Activated CD4-positive, alpha-beta T cell treated with anti-CD3 and anti-CD28 coated beads, Interleukin-2, amount 50 U/mL, for 16 hours (primary cell): ENCODE measurements at regions not wholly inside any gene's neighbourhood (a gene's known extent, or its start where the extent isn't known, plus 50 kb on each side); places are given as distances from the start of the nearest gene placed in this dataset.

Source experiments
- DNase-seq: peaks from one replicate; pipeline ENCODE4 v3.0.0-alpha.2; 2020

DNA sequence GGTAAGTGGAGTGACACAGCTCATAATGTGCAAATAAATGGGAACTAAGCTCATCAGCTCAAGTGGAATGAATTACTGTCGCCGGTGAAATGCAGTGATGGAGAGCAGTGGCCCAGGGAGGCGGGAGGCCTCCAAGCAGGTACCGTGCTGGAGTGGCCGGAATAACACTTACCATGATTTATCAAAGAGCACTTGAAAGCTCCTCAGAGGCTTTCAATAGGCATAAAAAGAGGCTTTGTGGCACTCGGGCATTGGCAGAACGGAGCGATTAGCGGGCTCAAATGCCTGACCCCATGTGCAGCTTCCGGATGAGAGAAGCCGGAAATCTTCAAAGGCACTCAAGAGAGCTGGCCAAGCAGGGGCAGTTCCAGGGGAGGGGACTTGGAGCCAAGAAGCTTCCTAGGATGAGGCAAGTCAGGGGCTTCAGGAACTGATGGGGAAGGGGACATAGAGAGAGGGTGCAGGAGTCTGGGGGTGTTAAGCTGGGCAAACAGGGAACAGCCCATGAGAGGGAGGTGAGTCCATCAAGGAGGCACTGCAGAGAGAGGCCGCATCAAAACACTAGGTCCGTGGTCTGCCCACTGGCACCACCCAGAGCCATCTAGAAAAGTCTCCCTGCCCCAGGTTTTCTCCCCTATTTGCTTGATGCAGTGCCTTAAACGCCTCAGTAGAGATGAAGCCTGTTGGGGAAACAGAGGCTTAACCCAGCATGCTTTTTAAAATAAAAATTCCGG lies 144.0 kb upstream of the IRX6 start:
- no peak for DNase-seq

DNA sequence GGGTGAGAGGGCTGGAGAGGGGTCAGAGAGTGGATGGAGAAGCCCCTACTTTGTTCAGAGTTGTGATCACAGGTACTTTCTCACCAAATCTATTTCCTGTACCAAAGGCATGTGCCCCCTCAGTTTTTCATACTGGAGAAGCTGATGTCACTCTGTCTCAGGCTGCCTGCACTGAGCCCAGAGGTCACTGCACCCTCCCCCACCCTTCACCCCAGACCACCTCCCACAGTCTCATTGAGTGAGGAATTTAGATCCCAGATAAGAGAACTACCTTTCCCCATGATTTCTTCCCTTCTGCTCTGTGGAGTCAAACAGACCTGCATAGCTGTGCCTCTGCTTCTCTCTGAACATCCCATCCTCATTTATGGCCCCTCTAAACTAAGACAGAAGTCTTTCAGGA lies 140.0 kb upstream of the IRX6 start:
- no peak for DNase-seq

DNA sequence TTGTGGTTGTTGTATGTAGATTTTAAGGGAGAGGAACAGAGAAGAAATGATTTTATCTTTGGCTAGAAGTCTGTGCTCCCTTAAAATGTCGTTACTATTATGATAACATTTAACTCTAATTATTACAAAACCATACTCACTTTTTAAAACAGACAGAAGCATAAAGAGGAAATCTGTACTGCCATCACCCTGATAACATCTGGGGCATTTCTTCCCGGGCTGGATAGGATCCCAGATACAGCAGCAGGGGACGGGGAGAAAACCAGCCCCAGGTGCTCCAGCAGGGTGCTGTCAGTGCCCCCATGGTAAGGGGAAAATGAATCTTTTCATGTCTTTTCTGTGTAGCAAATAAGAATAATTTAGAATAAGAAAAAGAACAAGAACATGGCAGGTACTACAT lies 139.4 kb upstream of the IRX6 start:
- DNase-seq: no peak

DNA sequence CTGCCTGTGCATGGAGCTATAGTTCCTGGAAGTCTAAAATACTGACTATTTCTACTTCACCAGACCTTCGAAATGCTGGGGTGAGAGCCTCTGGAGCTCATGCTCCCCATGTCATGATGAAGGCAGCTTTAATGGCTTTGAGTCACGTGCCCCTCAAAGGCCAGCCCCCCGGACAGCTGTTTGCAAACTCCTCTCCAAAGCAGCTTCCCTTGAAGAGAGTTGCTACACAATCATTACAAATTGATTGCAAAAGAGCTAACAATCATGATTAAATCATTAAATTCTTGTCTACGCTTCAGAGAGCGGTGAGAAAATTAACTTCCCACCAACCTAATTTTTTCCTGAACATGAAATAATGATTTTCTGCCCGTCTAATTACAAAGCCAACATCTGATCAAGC lies 134.8 kb upstream of the IRX6 start:
- no peak for DNase-seq

DNA sequence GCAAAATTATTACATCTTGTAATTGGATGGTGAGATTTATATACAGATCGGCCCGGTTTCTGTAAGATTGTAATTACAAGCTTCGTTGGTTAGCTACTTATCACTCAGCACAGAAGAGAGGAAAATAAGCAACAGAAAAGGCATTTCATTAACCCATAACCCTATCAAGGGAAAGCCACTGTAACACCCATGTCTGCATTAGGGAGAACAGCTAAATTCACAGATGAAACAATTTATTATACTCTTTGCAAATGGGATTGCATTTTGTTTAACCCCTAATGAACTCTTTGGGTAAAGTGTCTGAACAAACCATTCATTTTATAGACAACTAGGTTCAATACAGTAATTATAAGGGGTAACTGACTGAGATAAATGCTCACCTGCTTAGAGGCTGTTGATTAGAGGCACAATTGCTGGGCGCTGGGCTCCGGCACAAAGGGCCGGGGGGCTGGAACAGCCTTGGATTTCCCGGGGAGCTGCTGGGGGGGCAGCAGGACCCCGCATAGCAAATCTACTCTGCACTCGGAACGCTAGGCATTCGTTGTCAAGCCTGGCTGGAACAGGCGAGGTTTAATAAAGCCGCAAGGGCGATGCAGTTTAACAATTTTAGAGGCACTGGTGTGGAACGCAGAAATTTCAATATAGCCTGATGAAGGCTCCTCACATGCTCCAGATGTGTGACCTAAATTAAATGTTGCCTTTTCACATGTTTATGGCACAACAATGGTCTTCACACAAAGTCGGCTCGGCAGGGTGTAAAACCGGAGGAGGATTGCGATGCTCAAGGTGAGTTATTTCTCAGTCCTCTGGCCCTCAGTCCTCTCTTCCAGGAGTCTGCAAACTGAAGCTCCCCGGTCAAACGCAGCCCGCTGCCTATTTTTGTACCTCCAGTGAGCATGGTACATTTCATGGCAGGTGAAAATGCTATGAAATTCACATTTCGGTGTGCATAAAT lies 134.0 kb upstream of the IRX6 start:
- no peak for DNase-seq

DNA sequence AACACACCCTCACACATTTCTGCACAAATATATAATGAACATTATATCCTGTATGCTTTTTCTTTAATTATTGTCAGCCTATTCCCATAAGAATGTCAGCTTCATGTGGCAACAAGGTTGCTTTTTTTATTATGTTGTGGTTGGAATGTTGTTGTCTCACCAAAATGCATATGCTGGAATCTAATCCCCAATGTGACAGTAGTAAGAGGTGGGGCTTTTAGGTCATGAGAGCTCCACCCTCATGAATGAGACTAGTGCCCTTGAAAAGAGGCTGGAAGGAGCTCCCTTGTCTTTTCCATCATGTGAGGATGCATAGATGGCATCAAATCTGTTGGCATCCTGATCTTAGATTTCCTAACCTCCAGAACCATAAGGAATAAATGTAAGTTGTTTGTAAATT lies 131.3 kb upstream of the IRX6 start:
- DNase-seq: no peak

DNA sequence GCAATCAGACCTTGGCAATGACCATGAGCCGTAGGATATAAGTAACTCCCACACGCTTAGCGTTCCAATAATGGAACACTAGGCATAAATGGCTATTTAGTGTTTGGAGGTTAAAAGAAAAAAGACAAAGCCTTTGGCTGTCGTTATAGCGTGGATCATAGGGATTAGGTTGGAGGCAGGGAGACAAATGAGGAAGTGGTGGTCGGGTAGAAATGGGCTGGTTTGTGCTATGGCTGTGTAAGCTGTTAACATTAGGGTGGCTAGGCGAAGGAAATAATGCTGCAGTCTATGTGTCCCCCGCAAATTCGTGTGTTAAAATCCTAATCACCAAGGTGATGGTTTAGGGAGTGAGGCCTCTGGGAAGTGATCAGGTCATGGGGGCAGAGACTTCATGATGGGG lies 120.4 kb upstream of the IRX6 start:
- no peak for DNase-seq

DNA sequence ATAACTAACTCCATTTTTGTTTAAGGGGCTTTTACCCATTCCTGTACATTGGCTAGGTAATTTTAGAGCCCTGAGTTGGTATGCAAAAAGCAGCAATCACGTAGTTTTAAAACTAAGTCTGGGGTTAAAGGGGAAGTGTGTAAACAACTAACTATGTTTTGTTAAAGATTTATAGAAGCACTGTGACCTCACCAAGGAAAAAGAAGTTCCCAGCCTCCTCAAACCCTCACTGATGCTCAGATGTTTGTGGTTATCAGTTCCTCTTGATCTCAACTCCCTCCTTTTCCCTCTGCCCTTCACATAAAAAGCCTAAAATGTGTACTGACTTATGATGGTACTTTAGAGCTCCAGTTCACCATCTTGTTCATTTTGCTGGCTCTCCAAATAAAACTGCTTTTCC lies 119.9 kb upstream of the IRX6 start:
- no peak for DNase-seq

DNA sequence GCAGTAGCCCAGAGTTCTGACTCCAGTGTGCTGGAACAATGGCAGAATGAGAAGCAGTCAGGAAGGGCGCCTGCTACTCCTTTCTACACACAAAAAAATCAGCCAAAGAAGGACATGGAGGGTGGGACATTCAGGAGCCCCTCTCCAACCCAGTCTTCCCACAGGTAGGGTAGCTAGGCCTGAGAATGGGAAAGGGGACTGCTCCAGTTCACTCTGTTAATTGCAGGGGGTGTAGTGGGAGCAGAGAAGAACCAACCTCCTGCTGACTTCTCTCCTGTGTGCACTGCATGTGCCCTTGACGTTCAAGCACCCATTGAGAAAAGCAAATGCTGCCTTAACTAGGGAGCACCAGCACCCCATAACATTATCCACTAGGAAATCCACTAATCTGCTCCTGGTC lies 119.1 kb upstream of the IRX6 start:
- DNase-seq: no peak

DNA sequence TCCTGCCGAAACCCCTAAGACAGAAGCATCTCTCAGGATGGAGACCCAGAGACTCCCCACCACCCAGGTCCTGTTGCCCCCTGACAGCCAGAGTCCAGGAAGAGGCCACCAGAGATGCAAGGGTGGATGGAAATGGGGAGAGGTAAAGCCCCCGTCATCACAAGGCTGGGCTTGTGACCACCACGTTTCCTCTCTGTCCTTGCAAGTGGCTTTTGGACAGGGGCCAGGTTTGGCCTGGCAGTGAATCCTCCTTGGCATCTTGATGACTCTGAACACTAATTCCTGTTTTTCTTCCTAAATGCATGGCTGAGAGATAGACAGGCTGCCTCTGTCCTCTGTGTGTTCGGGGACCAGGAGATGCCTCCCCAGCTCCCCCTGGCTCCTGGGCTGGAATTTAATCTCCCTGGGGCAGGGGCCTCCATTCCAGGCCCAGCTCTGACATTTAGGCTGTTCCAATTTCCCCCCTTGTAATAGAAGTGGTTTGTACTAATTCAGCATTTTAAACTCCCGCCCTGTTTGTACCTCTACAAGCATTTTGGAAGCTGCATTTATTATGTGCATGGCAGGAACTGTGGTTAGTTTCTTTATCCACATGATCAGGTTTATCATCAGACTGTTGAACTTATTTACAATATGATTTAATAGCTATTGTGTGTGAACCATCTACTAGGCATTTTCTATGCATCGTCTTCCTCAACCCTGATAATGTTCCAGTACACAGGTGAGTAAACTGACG lies 116.1 kb upstream of the IRX6 start:
- no peak for DNase-seq

DNA sequence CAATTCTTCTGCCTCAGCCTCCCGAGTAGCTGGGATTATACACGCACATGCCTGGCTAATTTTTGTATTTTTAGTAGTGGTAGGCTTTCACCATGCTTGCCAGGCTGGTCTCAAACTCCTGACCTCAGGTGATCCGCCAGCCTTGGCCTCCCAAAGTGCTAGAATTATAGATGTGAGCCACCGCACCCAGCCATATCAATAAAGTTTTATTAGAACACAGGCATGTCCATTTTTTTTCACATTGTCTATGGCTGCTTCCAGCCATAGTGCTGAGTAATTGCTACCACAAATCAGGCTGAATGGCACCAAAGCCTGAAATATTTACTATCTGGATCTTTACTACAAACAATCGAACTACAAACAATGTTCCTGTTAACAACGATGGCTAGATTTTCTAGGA lies 114.4 kb upstream of the IRX6 start:
- DNase-seq: no peak

DNA sequence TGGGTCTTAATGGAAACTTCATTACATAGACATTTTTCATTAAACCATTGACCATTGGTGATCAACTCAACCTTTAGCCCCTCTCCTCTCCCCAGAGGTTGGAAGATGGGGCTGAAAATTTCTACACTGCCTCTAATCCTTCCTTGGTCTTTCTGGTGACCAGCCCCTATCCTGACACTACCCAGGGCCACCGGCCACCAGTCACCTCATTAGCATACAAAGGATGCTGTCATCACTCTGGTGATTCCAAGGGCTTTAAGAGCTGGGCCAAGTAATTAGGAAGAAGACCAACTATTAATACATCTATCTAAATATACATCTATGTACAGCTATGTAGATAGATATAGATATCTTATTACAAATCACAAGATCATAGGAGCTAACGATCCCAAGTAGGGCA lies 111.2 kb upstream of the IRX6 start:
- no peak for DNase-seq

DNA sequence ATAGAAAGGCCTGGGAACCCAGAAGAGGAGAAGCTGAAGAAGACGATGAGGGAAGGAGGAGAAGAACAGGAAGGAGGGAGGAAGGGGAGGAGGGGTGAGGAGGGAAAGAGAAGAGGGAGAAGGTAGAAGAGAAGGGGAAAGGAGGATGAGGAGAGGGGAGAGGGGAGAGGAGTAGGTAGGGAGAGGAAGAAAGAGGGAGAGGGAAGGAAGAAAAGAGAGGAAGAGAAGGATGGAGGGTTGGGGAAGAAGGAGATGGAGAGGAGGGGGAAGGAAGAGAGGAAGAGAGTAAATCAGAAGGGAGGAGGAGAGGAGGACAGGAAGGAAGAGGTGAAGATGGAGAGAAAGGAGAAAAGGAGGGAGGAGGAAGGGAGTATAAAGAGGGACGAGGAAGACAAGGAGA lies 109.6 kb upstream of the IRX6 start:
- no peak for DNase-seq

DNA sequence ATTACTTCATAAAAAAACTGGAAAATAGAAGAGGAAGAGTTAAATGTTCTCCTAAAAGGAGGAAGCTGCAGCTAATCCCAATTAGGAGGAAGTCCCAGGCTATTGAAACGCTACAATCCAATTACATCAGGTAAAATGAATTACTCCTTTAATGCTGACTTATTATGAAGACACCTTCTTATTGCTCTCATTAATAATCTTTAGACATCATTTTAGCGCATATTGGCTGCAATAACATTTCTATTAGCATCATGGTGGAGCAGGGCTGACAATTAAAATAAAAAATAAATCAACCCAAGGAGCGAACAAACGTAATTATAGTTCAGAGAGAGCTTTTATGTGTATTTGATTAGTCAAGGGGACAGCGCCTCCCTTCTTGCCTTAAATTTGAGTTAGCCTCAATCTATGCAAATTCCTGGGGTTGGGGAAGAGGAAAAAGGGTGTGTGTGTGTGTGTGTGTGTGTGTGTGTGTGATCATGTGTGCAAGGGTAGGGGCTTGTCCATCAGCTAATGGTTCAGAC lies 109.0 kb upstream of the IRX6 start:
- DNase-seq: no peak

DNA sequence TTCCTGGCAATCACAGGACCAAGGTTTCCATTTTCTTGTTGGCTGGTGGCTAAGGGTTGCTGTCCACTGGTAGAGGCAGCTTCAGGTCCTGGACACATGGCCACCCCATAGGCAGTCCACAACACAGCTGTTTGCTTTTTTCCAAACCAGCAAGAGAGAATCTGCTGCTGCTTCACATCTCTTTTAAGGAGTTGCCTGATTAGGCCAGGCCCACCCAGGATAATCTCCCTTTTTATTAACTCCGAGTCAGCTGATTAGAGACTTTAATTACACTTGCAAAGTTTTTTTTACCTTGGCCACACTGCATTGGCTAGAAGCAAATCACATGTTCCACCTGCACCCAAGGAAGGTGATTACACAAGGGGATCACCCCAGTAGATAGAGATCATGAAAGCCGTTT lies 106.6 kb upstream of the IRX6 start:
- no peak for DNase-seq

DNA sequence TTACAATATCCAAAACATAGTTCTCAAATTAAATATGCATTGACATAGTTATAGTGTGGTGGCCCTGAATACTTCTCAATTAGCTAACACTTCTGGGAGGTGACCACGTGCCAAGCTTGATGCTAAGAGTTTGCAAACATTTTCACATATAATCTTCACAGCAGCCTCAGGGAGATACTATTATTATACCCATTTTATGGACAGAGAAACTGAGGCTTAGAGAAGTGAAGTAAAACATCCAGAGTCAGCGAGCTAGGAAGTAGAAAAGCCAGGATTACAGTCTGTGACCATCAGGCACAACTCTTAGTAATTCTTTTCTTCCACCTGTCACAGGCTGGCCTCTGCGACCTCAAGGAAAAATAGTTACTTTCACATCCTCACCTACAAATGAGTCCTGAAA lies 102.2 kb upstream of the IRX6 start:
- DNase-seq: no peak

DNA sequence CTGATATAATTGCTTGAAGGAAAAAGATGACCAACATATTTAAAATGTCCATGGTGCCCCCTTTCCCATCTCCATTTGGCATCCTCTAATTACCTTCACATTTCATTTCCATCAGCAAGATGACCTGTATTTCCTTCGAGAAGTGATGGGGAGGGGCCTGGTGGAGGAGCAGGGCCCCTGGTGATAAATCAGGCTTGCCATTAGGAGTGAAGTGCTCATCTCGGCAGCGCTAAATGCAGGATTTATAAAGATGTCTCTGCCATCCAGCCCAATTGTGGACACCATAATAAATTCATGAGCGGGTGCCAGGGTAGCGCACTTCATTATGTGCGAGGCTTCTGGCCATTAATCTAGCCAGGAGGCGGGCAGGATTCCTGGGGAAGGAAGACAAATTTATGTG lies 101.5 kb upstream of the IRX6 start:
- DNase-seq: no peak

DNA sequence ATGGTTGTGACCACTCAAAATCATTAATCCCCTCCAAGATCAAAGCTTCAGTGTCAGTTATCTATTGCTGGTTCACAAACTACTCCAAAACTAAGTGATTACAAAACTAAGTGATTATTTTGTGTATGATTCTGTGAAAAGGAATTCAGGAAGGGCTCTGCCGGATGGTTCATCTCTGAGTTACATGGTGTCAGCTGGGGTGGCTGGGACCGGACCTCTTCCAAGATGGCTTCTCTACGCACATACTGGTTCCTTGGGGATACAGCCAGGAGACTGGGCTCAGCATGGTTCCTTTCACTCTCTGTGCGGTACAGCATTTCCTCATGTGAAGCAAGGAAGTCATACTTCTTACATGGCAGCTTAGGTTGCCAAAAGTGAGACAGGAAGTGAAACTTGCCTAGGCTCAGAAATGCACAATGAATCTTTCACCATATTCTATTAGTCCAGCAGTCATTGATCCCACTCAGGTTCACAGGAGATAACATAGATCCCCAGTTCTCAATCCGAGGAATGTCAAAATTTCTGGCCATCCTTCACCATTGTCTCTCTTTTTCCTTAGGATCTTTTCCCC lies 97.9 kb upstream of the IRX6 start:
- DNase-seq: no peak

DNA sequence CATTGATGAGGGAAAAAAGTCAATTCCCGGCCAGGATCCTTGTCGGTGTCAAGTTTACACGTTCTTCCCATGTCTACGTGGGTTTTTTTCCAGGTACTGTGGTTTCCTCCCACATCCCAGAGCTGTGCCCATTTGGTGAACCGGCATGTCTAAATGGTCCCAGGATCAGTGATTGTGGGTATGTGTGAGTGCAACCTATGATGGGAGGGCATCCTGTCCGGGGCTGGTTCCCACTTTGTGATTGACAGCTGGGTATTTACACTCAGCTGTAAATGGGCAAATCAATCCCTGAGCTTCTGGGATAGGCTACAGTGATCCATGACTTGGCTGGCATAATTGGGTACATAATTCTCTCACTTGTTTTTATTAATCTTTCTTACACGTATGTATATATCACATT lies 91.2 kb upstream of the IRX6 start:
- DNase-seq: no peak

DNA sequence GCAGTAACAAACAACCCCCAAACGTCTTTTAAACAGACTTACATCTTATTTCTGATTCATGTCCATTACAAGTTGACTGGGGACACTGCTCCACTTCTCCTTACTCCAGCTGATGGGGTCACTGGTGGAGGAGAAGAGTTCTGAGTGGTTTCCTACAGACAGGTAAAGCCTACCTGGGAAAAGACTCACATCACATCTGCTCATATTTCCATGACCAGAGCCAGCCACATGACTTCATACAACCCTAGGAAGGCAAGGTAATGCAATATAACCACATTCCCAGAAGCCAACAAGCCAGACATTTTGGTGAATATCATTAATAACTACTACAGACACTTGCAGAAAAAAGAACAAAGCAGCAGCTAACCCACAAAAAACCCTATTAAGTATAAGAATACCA lies 90.5 kb upstream of the IRX6 start:
- no peak for DNase-seq

DNA sequence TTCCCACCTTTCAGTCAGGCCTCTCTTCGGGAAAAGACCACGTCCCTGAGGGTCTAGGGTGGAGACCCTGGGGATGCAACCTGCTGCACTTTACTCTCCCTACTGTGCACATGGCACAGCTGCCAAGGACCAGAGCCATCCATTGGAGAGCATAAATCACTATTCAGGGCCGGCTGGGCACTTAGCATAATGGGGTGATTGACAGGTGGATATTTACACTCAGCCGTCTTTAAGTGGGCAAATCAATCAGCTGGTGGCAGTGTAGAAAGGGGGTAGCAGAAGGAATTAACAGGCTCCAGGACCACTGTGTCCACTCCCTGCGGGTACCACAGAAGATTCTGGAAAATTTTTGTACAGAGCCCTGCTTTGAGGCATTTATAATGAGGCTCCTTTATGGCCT lies 87.3 kb upstream of the IRX6 start:
- DNase-seq: no peak

DNA sequence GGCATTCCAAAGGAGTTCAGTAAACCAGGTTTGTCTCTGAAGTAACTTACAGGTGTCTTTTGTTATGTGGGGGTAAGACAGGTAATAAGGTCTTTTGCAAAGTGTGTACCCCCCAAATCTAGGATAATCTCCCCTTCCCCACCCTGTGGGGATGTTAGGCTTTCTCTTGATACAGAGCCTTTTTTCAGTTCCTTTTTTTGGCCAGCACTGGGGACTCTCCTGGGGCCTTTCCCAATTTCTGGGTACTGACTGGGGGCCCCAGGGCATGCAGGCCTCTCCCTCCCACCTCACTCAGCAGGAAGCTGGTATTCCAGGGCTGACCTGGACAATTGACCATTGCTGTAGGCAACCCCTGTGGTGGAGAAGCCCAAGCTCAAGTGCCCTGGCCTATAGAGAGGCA lies 84.3 kb upstream of the IRX6 start:
- DNase-seq: no peak

DNA sequence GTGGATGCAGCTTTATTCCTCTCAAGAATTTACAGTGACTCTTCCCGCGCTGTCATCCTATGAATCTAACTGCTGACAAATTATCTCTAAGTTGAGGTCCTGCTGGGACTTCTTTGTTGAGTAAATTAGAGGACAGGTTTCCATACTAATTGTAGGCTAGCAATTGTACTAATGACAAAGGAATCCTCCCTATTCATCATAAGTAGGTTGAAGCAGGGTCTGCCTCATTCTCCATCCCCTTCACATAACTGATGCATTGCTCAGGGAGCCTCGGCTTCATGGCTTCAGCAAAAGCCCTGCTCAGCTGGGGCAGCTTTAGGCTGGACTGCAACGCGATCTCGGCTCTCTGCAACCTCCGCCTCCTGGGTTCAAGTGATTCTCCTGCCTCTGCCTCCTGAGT lies 83.1 kb upstream of the IRX6 start:
- no peak for DNase-seq
